Motor neuron (in vitro differentiated cells): ENCODE measurements at regions not wholly inside any gene's neighbourhood (a gene's known extent, or its start where the extent isn't known, plus 50 kb on each side); places are given as distances from the start of the nearest gene placed in this dataset.

Source experiments
- ATAC-seq, 8 experiments: fragments of 200-7000 bp; cut with Tn5 transposase; replicated peaks in 6 of 8; 2 replicates each; pipeline ENCODE4 v1.8.0; 2021; ENCODE audit warnings: mild to moderate bottlenecking in 8 of 8, moderate library complexity in 8 of 8
- H3K27ac ChIP-seq, 2 donors: fragments of 250-450 bp; sonication (Bioruptor Pico); 2 replicates each; pipeline ENCODE4 v1.9.0; 2021; ENCODE audit warnings: antibody characterized with exemption in 2 of 2, mild to moderate bottlenecking in 2 of 2, moderate library complexity in 1 of 2
- H3K4me1 ChIP-seq, 2 donors: fragments of 250-450 bp; sonication (Bioruptor Pico); replicated peaks in 1 of 2; 2 replicates each; pipeline ENCODE4 v1.6.1; 2021; ENCODE audit warnings: antibody characterized with exemption in 2 of 2, mild to moderate bottlenecking in 2 of 2, moderate library complexity in 1 of 2
- H3K4me3 ChIP-seq, 5 donors: fragments of 250-450 bp; sonication (Bioruptor Pico); 2 replicates each; pipeline ENCODE4 v1.9.0; 2021; ENCODE audit warnings: antibody characterized with exemption in 5 of 5, mild to moderate bottlenecking in 5 of 5, moderate library complexity in 4 of 5
- WGBS, 10 experiments: fragments of 450-650 bp; shearing (Covaris generic); methylation state at CpG; one replicate each; pipeline ENCODE4 v1.0.0; 2022; 5-methylcytosine and 5-hydroxymethylcytosine counted together
- in situ Hi-C, 9 experiments: fragments of 400-800 bp; cut with MboI; loops; one replicate each; pipeline ENCODE4 v1.15.0; 2021; ENCODE audit warnings: low sequenced_read_pairs in 9 of 9, low pct_unique_long_range_greater_than_20kb in 2 of 9; ENCODE audit not compliant: unreplicated experiment in 9 of 9

- H3K27ac ChIP-seq: no peak overlapping the region
- no peak overlapping the region for H3K4me3 ChIP-seq
- H3K4me1 ChIP-seq: no peaks in the 10 kb centered on the region
- 7 to 100% (median 89%) methylated on average over 2 of the region's 2 CpGs; no CpG with 5 or more reads in 1 of the 10 experiments for WGBS, 10 experiments
- in situ Hi-C loops: no loop called here
- ATAC-seq: no peak
These were observed 675.6 kb upstream of the POT1 start for GRCh38 chr7:125605241-125605640.

- in situ Hi-C loops: no loop called here
- 13 to 100% (median 87%) methylated on average over 1 of the region's 1 CpG; no CpG with 5 or more reads in 2 of the 10 experiments for WGBS, 10 experiments
- no peak overlapping the region for H3K27ac ChIP-seq
- H3K4me3 ChIP-seq: no peak overlapping the region
- ATAC-seq: no peak
- no peaks in the 10 kb centered on the region for H3K4me1 ChIP-seq
These were observed 672.8 kb upstream of the POT1 start for GRCh38 chr7:125602441-125602840.

- in situ Hi-C loops: no loop called here
- WGBS, 10 experiments: 3 to 100% (median 58%) methylated on average over 1 to 3 of the region's 3 CpGs; no CpG with 5 or more reads in 2 of the 10 experiments
- no peak overlapping the region for H3K4me3 ChIP-seq
- no peaks in the 10 kb centered on the region for H3K4me1 ChIP-seq
- H3K27ac ChIP-seq: no peak overlapping the region
- ATAC-seq: peak in 2 of 8 experiments; percentile 88 to 92
These were observed 669.8 kb upstream of the POT1 start for GRCh38 chr7:125599387-125599786.

- no peak overlapping the region for H3K4me3 ChIP-seq
- no peak for ATAC-seq
- in situ Hi-C loops: no loop called here
- H3K4me1 ChIP-seq: no peaks in the 10 kb centered on the region
- no peak overlapping the region for H3K27ac ChIP-seq
- WGBS, 10 experiments: 23 to 85% (median 61%) methylated on average over 1 to 6 of the region's 6 CpGs
These were observed 662.7 kb upstream of the POT1 start for GRCh38 chr7:125592331-125592730.

GRCh38 chr7:125573126-125573525, 643.5 kb upstream of the POT1 start:
- WGBS, 10 experiments: 0 to 100% (median 60%) methylated on average over 1 to 4 of the region's 4 CpGs; no CpG with 5 or more reads in 1 of the 10 experiments
- H3K27ac ChIP-seq: no peak overlapping the region
- ATAC-seq: no peak
- no peak overlapping the region for H3K4me3 ChIP-seq
- in situ Hi-C loops: no loop called here
- H3K4me1 ChIP-seq: peaks cover 0 to 5% of the 10 kb centered on the region in 2 donors

- no peak for ATAC-seq
- 0 to 100% (median 57%) methylated on average over 1 of the region's 1 CpG; no CpG with 5 or more reads in 3 of the 10 experiments for WGBS, 10 experiments
- peaks cover 0 to 5% of the 10 kb centered on the region in 2 donors for H3K4me1 ChIP-seq
- in situ Hi-C loops: no loop called here
- H3K27ac ChIP-seq: no peak overlapping the region
- H3K4me3 ChIP-seq: no peak overlapping the region
These were observed 642.8 kb upstream of the POT1 start for GRCh38 chr7:125572414-125572813.

- Histone ChIP-seq H3K4me3 (no peak overlapping the region), H3K4me1 (peaks cover 0 to 5% of the 10 kb centered on the region in 2 donors), H3K27ac (no peak overlapping the region)
- in situ Hi-C loops: no loop called here
- WGBS, 10 experiments: 4 to 100% (median 90%) methylated on average over 1 to 4 of the region's 4 CpGs
- no peak for ATAC-seq
These were observed 639.2 kb upstream of the POT1 start for GRCh38 chr7:125568799-125569198.

- H3K4me3 ChIP-seq: no peak overlapping the region
- 0 to 93% (median 73%) methylated on average over 2 of the region's 2 CpGs; no CpG with 5 or more reads in 1 of the 10 experiments for WGBS, 10 experiments
- in situ Hi-C loops: no loop called here
- no peak overlapping the region for H3K27ac ChIP-seq
- ATAC-seq: peak in 1 of 8 experiments; percentile 95
- H3K4me1 ChIP-seq: peaks cover 0 to 5% of the 10 kb centered on the region in 2 donors
These were observed 638.1 kb upstream of the POT1 start for GRCh38 chr7:125567686-125568085.

- WGBS, 10 experiments: 18 to 96% (median 68%) methylated on average over 5 to 12 of the region's 12 CpGs; no CpG with 5 or more reads in 1 of the 10 experiments
These were observed 634.4 kb upstream of the POT1 start for GRCh38 chr7:125563964-125564529.

GRCh38 chr7:125563557-125563956, 633.9 kb upstream of the POT1 start:
- H3K27ac ChIP-seq: no peak overlapping the region
- H3K4me3 ChIP-seq: no peak overlapping the region
- H3K4me1 ChIP-seq: no peaks in the 10 kb centered on the region
- in situ Hi-C loops: no loop called here
- WGBS, 10 experiments: 0 to 100% (median 90%) methylated on average over 1 to 7 of the region's 9 CpGs; no CpG with 5 or more reads in 3 of the 10 experiments
- no peak for ATAC-seq

More at GRCh38 chr7:125563964-125564529, 634.4 kb upstream of the POT1 start:
- peak in 1 of 8 experiments; percentile 43 for ATAC-seq
- Histone ChIP-seq H3K4me3 (no peak overlapping the region), H3K27ac (no peak overlapping the region), H3K4me1 (no peaks in the 10 kb centered on the region)
- in situ Hi-C loops: no loop called here

GRCh38 chr7:125561006-125561405, 631.4 kb upstream of the POT1 start:
- no peak for ATAC-seq
- Histone ChIP-seq H3K4me1 (no peaks in the 10 kb centered on the region), H3K27ac (no peak overlapping the region), H3K4me3 (no peak overlapping the region)
- in situ Hi-C loops: no loop called here
- WGBS, 10 experiments: 0 to 100% (median 76%) methylated on average over 1 to 3 of the region's 3 CpGs

- WGBS, 10 experiments: 0 to 100% (median 69%) methylated on average over 1 to 2 of the region's 2 CpGs
- in situ Hi-C loops: no loop called here
- Histone ChIP-seq H3K4me3 (no peak overlapping the region), H3K4me1 (no peaks in the 10 kb centered on the region), H3K27ac (no peak overlapping the region)
- ATAC-seq: no peak
These were observed 630.3 kb upstream of the POT1 start for GRCh38 chr7:125559921-125560320.

GRCh38 chr7:125555916-125556315, 626.3 kb upstream of the POT1 start:
- 0% methylated on average over 1 of the region's 1 CpG; no CpG with 5 or more reads in 8 of the 10 experiments for WGBS, 10 experiments
- ATAC-seq: peak in 1 of 8 experiments; percentile 44
- no peak overlapping the region for H3K4me3 ChIP-seq
- H3K4me1 ChIP-seq: no peaks in the 10 kb centered on the region
- no peak overlapping the region for H3K27ac ChIP-seq
- in situ Hi-C loops: no loop called here

- in situ Hi-C loops: no loop called here
- ATAC-seq: no peak
- 40 to 100% (median 92%) methylated on average over 1 to 5 of the region's 5 CpGs for WGBS, 10 experiments
- Histone ChIP-seq H3K27ac (no peak overlapping the region), H3K4me1 (no peaks in the 10 kb centered on the region), H3K4me3 (no peak overlapping the region)
These were observed 621.4 kb upstream of the POT1 start for GRCh38 chr7:125551008-125551407.
